ENCODE measurements at regions not wholly inside any gene's neighbourhood (a gene's known extent, or its start where the extent isn't known, plus 50 kb on each side); places are given as distances from the start of the nearest gene placed in this dataset.

DNA sequence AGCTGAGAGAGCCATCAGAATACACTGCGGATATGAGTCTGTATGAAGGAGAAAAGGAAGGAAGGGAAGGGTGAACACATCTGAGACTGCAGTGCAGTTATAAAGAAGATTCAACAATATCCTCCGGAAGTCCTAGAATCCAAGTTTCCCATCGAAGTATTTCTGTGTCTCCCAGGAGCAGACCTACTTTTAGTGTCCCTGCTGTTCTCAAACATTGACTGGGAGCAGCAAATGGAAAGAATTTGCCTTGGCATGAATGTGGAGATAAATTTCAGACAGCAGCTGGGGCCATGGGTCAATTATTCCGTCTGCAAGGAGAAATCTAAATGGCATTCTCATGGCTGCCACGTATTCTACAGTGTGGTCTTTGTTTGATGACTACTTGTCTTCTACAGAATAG lies 478.1 kb upstream of the SMC2 start:
- no peak for DNase-seq (ENCODE audit: low read depth)

DNA sequence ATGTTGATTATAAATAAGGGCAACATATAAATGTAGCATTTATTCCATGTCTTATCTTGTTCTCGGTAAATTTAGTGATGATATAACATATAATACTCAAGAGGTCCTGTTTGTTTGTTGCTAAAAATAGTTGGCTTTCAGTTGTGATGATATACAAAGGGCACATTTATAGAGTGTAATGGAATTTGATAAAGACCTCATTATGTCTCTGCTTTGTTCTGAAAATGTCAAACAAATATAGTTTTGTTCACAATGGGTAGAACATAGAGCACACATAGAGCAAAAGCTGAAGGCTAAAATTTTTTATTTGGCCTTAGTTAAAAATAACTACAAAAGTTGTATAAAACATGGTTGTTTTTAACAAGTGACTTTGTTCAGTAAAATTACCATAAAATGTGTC lies 477.1 kb upstream of the SMC2 start:
- no peak for DNase-seq (ENCODE audit: low read depth)

DNA sequence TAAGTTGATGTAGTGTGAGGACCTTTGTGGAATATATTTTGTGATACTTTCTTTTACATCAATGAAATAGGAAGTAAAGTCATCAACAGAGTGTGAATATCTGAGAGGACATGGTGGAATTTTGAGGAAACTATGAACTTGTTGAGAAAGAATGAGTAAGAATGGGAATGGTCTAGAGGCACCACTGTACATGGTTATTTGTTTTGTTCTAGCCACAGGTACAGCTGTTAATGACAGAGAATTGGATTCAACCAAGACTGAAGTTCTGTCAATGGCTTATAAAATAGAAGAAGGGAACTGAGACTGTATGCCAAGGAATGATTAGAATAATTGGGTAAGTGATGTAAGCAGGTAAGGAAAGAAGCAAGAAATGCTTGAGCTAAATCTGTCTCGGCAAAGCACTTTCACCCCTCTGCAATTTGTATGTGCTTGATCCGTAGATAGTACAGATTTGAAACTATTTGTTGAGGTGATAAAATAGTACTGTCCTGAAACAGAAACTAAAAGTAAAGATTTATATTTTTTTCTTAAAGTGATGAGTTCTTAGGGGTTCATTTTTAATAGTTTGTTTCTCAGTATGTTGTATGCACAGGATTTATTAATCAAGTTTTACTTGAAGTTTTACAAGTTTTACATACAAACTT lies 468.8 kb upstream of the SMC2 start:
- no peak for DNase-seq (ENCODE audit: low read depth)

DNA sequence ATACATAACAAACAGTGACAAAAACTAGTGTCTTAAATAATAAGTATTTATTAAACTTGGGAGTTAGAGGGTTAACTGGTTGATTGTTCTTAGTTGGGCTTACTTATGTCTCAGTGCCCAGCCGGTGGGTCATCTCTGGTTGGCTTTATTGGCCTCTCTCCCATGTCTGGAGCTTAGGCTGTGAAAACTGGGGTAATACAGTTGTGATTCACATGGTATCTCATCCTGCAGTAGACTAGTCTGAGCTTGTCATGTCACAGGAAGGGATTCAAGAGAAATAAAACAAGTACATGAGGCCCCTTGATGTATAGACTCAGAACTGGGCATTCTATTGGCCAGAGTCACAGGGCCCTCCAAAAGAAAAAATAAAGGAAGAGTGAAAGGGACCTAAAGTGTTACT lies 466.4 kb upstream of the SMC2 start:
- DNase-seq (ENCODE audit: low read depth): no peak

DNA sequence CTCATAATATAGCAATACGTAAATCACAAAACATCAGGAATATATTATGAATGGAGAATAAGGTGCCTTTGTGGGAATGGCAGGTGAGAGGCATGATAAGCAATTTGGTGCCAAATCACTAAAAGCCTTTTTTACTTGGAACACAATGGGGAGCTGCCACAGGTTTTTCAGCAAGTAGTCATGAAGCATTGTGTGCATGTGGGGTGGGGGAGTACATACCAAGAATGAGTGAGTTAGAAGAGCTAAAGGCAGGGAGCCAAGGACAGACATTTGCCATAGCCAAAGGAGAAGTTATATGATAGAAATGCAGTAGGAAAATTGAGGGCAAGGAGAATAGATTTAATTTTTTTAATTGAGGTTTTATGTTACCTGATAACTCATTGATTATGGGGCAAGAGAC lies 445.0 kb upstream of the SMC2 start:
- DNase-seq (ENCODE audit: low read depth): no peak

DNA sequence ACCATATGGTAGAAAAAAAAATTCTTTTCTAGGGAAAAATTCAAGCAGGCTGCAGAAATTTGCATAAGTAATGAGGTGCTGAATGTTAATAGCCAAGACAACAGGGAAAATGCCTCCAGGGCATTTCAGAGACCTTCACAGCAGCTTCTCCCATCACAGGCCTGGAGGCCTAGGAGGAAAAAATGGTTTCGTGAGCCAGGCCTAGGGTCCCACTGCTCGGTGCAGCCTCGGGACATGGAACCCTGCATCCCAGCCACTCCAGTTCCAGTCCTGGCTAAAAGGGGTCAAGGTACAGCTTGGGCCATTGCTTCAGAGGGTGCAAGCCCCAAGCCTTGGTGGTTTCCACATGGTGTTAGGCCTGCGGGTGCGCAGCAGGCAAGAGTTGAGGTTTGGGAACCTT lies 436.0 kb upstream of the SMC2 start:
- no peak for DNase-seq (ENCODE audit: low read depth)

DNA sequence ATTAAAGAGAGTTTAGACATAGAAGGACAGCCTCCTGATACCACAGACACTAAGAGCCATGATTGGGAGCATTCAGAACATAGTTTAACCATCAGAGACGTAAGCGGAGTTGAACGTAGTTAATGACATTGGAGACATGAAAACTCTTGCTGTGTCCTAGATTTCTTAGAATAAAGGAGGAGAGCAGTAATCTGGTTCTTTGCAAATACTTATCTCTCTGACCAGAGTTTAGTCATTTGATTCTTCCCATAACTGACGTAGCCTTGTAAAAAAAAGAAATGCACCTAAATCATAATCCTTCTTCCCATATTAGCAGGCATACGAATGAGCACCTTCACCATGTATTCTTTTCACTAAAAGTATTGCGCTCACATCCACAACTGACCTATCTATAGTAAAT lies 433.3 kb upstream of the SMC2 start:
- DNase-seq (ENCODE audit: low read depth): no peak

DNA sequence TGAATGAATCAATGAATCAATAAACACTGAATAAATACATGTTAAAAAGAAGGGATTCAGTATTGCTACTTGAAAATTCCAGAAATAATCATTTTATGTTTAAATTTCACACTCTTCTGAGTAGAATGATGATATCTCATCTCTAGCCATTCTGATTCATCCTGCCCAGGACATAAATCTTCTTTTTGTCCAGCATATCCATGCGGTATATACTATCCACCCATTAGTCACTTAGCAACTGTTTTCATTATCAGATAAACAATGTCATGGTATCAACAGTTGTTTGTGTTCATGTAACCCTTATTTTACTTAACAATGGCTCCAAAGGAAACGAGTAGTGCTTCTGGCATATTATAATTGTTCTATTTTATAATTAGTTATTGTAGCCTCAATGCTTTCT lies 432.4 kb upstream of the SMC2 start:
- DNase-seq (ENCODE audit: low read depth): no peak

DNA sequence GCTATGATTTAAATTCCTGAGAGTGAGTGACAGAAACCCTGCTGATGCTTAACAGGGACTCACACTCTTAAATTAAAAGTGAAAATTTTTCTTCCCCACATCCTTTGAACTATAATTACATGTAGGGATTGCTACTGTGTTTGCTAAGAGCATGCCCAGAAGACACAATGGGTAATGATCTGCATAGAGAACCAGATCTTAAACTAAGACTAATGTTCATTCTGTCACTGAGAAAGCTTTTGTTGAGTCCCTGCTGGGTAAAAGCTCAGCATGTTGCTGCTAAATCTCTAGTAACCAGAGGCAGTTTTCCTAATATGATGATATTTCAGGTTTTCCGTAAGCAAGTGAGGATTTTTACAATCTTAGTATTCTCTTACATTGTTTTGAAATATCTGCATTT lies 424.8 kb upstream of the SMC2 start:
- no peak for DNase-seq (ENCODE audit: low read depth)

DNA sequence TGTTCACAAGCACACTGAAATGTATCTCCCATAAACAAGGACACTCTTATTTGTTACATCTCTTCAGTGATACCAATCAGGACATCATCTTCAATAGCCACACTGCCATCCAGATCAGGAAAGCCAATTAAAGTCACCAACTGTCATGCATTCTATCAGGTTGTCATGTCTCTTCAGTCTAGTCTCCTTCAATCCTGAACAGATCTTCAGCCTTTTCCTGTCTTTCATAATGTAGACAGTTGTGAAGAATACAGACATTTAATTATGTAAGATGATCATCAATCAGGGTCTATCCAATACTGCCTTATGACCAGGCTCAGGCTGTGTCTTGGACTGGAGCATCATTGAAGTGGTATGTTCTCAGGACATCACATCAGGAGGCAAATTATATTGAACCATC lies 419.8 kb upstream of the SMC2 start:
- no peak for DNase-seq (ENCODE audit: low read depth)

DNA sequence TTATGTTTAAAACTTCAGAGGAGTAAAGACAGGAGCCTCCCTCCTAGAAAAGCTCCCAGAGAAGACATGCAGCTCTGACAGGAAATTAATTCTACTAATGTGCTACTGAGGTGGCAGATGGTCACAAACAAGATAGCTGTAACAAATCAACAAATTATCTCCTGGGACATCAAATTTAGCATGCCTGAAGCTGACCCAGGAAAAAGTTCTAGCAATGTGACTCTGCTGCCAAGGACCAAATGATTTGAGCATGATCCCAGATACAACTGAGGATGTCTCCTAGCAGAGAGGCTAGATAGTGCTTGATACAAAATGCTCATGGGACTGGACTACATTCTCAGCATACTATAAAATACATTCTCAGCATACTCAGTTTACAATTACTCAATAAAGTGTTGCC lies 413.5 kb upstream of the SMC2 start:
- DNase-seq (ENCODE audit: low read depth): no peak

DNA sequence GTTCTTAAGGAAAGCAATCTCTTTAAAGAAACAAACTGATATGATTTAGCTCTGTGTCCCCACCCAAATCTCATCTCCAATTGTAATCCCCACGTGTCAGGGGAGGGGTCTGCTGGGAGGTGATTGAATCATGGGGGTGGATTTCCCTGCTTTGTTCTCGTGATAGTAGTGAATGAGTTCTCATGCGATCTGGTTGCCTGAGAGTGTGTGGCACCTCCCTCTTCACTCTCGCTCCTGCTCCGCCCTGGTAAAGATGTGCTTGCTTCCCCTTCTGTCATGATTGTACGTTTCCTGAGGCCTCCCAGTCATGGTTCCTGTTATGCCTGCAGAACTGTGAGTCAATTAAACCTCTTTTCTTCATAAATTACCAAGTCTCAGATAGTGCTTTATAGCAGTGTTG lies 412.7 kb upstream of the SMC2 start:
- DNase-seq (ENCODE audit: low read depth): no peak

DNA sequence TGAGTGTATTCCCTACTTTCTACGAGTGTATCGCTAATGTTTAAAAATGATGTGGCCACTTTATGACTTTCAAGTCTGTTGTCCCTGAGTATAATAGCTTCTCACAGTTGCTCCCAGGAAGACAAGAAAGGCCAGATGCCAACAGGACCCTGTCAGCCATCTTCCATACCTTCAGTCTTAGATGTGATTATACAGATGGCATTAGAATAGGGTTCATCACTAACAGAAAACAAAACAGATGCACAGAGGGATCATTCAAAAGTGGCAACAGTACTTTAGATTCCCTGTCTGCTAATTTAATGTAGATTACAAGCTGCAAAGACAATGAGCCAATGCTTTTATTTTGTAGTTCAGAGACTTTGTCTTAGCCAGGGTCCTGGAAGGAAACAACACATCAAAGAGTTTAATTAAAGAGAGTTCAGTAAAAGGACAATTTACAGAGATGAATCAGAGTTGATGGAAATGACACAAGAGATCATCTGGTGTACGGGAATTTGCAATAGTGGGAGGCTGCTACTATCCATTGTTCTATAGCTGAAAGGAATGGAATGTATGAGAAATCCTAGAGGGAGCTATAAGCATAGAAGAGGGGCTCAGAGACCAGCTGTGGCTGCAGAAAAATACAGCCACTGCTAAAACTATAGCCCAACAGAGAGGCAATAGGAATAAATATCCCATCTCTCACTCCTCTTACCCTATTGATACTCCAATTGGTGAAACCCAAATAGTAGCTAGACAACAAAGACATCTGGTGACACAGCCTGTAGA lies 393.7 kb upstream of the SMC2 start:
- DNase-seq (ENCODE audit: low read depth): no peak

DNA sequence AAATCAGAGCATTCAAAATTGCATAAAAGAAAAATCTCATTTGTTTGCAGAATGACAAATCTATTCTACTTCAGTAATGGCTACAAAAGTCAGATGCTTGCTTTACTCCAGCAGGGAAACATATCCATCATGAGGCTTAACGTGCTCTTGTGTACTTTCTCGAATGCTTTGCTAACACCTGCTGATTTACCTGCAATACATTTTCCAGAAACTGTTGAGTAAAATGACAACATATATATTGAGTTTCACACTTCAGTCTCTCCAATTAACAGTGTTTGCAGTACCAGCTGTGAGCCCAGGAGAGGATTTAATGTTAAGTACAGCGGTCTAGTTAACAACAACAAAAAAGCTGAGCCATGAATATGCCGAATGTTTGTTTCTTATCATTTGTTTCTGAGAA lies 391.5 kb upstream of the SMC2 start:
- DNase-seq (ENCODE audit: low read depth): no peak

DNA sequence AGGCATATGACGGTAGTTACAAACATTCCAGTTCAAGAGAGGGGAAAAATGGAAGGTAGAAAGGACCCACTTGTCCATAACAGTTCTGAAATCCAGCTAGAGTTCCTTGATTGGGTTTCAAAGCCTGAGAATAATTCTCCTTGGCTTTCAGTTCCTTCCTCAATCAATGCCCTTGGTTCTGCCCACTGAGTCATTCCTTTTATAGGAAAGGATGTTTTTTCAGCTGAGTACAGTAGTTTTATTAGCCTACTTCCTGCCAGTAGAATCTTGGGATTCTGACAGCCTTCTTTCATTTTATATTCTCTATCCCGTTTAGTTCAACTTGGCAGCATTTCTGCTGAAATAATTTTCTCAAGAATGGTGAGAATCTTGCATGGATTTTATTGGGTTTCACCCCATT lies 386.9 kb upstream of the SMC2 start:
- DNase-seq (ENCODE audit: low read depth): no peak

DNA sequence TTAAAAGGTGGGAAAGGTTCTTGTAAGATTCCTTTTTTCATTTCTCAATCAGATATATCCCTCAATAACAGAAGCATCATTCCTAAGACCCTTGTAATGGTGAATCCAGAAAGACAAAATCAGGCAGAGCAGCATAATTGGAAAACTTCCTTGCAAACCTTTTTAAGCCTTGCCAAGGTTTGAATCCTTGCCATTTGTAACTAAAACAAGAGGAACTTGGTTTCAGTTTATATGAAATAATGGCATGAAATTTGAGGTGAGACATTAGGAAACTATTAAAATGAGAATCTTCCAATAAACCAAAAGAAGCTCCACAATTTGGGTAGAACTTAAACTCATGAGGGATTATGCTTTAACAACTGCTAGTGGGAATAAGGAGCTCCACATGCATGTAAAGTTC lies 384.7 kb upstream of the SMC2 start:
- no peak for DNase-seq (ENCODE audit: low read depth)

DNA sequence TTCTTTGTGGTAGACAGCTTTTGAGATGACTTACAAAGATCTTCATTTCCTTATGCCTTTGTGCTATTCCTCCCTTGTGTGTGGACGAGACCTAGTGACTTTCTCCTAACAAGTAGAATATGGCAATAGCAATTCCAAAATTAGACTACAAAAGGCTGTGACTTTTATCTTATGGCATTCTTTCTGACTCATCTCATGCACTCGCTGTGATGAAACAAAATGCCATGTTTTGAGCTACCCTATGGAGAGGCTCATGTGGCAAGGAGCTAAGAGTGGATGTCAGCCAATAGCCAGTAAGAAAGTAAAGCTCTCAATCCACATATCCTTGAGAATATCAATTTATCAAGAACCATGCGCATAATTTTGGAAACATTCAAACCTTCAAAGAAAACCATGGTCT lies 380.5 kb upstream of the SMC2 start:
- no peak for DNase-seq (ENCODE audit: low read depth)

DNA sequence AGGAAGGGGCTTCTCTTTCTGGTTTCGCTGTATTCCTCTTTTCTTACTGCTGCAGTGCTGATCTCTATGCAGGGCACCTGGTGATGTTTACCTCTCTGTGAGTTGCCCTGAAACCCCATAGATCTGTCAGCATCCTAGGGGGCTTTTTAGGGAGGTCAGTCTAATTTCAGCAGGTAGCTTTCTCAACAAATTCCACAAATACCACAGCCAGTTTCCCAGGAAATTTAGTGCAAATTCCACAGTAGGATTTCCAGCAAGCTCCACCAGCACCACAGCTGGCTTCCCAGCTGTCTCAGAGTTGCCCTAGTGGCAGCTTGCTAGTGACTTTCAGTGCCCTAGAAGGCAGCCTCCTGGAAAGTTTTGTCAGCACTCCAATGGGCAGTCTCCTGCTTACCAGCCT lies 379.1 kb upstream of the SMC2 start:
- no peak for DNase-seq (ENCODE audit: low read depth)

DNA sequence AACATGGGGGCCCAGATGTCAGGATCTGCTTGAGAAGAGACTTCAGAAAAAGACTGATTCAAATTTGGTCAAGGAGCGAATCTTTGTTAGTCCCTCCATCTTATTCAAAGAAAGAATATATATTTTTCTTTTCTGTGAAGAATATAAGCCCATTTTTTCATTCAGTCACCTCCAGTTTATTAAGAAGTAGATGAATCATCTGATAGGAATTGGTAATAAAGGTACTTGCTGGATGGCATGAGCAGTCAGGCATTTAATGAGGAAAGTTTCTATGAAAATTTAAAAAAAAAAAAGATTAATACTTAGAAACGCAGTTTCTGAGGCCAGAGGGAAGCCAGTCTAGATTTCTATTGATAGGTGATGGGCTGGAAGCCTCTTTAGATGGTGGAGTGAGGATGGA lies 373.1 kb upstream of the SMC2 start:
- DNase-seq (ENCODE audit: low read depth): no peak

DNA sequence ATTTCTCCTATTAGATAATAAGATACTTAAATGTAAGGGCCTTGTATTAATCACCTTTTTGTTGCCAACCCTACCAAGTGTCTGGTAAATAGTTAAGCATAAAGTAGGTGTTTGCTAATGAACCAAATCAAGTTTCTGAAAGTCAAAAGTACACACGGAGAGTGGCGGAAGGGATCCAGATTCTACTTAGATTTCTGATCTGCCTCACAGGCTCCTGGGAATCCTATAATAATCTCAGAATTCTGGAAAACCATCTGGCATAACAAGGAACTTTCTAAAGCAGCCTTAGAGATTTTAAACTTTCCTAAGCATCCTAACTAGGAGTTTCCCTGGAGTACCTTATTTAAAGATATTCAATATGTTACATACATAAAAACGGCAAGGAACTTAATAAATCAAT lies 363.2 kb upstream of the SMC2 start:
- DNase-seq (ENCODE audit: low read depth): no peak

DNA sequence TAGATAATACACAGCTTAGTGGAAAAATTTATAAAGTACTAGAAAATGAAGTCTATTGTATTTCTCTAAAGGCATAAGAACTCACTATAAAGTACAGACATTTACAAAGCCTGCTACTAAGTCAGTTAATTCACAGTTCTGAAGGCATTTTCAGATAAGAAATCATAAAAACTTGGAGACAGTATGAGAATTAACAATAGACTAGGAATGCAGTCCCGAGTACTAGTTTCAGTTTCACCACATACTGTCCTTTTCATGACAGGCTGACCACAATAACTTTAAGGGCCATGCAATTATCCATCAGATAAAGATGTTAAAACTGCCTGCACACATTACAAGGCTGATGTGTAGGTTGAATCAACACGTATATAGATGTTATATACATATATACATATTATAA lies 362.6 kb upstream of the SMC2 start:
- DNase-seq (ENCODE audit: low read depth): no peak

DNA sequence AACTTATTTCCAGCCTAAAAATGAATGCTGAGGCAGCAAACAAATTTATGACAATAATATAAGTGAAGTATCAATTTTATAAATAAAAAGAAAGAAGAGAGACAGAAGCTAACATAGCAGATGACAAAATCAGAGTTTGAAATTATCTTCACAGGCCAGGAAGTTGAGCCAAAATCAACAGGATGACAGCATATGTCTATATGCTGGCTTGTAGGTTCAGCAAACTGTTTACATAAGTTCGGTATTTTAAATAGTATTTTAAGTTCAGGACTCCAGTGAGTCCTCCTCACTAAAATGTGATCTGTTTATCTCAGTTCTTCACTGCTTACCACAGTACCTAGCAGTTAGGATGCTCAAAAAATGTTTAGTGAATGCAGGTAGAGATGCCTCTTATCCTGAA lies 359.6 kb upstream of the SMC2 start:
- DNase-seq (ENCODE audit: low read depth): no peak

DNA sequence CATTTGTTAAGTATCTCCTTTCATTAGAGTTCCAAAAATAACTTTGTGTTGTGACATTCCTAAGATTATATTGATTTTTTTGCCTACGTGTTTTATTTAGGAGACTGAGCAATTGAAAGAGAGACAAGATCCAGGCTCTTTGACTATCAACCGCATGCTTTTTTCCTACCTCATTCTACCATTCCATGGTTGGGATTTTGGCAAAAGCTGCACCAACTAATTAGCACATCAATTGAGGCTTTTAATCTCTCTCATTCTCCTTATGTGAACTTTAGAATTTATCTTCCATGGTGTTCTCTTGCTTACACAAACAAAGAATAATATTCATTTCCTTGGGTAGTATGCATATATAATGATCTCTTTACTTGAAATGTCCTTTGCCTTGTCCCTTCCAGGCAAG lies 338.7 kb upstream of the SMC2 start:
- DNase-seq (ENCODE audit: low read depth): no peak

DNA sequence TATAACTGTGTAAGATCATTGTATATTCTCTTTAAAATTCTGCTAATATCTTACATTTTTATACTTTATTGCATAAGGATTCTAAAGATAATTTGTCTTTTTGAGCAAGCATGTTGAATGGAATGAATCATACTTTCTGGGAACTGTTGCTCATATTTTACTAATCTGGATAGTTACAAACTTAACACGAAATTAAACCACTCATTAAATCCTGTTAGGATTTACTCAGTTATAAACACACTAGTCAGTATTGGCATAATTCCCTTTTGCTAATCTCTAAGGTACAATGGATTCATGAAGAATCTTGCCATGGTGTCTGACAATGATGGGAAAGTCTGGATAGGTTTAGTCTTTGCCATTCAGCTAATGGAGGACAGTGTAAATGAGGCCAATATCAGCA lies 338.1 kb upstream of the SMC2 start:
- no peak for DNase-seq (ENCODE audit: low read depth)
